GM18858 (cell line): ENCODE measurements at regions not wholly inside any gene's neighbourhood (a gene's known extent, or its start where the extent isn't known, plus 50 kb on each side); places are given as distances from the start of the nearest gene placed in this dataset.

Experiments used
- ATAC-seq: cut with Tn5 transposase; IDR thresholded peaks from one replicate; pipeline ENCODE4 v1.9.1; 2021; ENCODE audit not compliant: unreplicated experiment

DNA sequence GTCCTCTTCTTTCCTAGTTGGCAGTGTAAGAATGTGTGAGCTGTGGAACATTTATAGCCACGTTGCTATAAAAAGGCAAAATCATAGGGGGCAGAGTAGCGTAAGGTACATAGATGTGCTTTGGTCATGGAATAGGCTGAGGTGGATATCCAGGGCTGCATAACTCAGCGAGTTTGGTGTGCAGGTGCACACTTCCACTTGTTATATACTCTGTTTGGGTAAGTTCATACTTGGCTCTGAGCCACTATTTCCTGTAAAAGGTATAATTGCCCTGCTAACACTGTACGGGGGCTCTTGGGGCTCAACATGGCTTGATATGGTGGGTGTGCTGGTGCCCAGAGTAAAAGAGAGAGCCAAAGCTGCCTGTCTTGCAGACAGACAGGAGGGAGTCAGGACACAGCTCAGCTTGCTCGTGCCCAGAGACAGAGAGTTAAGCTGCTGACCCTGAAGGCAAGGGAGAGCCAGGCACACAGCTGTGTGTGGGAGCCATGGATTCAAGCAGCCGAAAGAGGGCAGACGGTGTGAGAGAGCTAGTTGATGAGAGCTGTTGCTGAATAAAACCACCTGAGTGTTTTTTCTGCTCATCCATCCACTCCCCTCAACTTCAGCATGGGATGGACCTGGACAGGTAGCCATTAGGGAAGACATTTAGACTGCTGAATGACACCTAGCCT lies 126.7 kb downstream of the DKK1 start:
- ATAC-seq, result no peak

DNA sequence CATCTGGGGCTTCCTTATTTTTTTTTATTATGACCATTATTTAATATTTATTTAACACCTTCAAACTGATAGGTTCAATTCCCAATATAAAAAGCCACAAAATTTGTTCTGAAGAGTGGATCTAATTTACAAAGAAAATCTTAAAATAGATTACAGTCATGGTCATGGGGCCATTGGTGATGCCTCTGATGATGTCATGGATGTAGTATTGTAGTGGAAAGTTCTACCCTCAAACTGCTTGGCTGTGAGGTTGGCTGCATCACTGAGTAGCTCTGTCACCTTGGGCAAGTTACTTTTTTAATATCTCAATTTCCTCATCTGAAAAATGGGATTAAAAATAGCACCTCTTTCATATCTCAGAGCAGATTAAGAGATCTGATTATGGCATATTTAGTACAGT lies 128.5 kb downstream of the DKK1 start:
- ATAC-seq, result no peak

DNA sequence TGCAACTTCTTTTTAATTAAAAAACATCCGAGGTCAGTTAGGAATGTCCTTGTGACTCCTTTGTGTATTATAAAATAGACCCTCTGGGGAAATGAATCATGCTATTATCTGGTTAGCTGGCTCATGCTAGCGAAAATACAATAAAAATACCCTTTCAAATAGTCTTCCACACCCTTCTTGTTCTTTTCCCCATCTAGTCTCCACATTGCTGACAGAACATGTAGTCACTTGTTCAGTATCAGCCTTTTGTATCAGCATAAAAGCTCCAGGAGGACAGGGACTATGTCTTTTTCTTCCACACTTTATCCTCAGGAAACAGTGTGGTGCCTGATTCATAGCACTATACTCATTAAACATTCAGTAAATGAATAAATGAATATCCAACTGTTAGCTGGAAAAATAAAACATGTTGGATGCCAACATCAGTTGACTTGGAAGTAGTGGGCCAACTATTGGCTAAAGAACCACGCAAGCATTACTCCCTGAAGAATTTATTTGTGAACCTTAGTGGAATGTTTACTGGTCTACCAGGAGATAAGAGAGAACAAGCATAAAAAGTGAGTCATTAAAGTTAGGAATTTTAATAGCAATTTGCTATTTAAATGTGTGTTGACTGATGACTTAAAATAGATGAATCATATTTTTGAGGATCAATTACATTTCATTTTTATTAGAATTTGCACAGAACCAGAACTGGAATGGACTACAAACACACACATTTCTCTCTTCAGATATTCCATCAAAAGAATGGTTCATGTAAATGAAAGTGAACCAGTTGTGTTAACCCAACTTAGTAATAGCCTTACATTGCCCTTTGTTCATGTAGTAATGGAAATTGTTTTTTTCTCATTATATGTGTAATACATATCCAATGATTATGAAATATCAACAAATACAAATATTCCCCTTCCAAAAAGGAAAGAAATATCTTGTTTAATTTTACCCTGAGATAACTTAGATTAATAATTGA lies 129.6 kb downstream of the DKK1 start:
- no peak for ATAC-seq

DNA sequence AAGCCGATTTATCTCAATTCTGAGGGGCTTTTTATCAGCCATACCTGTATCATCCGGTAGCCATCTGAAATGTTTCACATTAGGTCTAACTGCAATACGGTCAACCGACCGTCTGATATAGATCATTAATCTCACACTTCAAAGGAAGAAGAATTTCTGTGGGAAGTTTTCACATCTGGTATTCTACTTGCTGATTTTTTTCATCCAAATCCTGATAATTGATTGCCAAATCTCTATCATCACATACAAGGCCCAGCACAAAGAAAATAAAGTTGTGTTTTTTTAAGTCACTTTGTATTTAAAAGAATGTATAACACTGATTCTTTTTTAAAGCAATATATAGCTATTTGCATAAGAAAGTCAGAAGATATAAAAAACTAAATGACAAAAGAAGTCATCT lies 132.3 kb downstream of the DKK1 start:
- ATAC-seq, result no peak

DNA sequence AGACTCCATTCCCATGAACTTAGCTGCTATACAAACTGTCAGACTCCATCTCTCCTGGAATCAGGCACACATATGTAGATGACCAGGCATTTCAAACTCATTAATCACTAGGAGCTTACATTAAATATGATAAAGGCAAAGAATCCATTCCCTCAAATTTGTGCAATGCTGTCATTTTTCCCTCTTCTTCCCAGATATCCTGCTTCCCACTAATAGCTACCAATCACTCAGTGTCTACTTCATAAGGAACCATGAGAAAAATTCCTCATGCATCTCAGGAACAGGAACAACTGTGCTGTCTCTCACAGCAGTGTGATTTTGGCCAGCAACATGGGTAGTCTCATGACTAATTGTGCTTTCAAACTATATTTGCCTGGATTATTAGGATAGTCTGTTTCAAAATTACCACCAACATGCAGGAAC lies 133.9 kb downstream of the DKK1 start:
- no peak for ATAC-seq

DNA sequence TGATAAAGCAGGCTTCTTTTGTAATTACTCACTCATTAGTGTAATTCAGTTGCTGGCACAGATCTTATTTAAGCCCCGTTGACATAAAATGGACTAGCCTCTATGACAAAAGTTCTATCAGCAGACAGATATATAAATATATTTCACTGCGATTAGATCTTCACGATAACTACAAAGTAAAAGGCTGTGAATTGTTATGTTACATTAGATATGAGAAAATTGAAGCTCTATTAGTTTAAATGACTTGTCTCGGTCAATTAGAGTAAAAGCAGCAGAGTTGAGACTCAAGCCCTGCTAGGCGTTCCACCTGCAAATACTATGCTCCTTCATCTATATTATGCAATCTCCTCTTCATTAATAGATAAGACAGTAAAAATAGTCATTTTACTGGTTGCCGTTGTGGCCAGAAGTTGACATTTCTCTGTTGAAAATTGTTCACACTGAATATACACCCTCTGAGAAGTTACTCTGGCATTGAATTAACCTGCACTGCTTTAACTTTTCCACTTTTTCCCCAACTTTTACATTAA lies 136.7 kb downstream of the DKK1 start:
- ATAC-seq, result no peak

DNA sequence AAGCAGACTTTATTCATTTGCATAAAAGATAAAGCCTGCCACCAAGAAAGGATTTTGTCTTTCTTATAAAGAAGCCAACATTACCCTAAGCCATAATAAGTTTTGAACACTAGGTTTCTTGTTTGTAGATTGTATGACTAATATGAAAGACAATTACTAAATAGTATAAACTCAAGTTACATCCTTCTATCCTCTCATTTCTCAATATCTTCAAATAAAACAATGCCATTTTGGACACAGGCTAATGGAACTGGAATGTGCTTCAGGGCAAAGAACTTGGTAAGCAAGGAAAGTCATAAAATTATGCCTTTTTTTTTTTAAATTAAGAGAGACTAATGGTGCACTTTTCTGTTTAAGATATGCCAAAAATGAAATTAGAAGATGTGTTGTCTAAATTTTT lies 137.7 kb downstream of the DKK1 start:
- no peak for ATAC-seq

DNA sequence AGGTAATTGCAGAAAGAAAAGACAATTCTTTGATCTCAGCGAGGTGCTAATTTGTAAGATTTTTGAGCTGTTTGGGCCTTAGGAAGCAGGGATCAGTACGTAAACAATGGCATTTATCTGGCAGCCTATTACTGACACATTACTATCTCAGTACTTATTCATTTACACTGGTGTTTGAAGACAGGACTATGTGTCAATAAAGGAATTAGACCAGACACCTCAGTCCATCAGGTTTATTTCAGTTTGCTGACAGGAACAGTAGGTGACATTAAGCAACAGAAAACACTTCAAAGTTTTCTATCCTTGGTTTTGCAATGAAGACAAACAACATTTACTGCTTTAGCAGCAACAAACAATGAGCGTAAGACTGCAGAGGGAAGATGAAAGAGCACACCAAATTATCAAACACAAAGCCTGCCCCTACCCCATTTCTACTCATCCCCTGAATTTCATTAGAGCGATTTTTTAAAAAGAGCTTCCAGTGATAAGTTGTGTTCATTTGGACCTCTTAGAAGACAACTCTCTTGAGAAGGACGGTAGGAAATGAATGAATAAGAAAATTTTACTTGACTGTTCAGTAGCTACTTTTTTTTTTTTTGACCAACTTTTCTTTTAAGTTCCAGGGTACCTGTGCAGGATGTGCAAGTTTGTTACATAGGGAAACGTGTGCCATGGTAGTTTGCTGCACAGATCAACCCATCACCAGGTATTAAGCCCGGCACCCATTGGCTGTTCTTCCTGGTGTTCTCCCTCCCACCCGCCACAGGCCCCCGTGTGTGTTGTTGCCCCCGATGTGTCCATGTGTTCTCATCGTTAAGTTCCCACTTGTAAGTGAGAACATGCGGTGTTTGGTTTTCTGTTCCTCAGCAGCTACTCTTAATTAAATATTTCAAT lies 138.8 kb downstream of the DKK1 start:
- ATAC-seq, result no peak

DNA sequence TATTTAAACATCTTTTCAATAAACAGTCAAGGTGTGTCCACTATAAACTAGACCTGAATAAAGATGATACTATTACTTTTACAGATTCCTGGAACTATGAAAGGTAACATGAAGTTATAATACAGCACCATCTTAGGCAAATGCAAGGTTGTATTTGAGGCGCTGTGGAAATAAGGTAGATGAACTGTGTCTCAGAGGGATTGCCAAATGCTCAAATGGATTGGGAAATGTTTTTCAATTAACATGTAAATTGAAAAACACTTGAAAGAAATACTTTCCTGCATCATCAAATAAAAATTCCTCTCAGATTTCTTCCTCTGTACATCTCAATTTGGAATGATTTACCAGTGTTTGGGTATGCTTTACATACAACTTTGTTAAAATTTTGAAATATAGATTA lies 139.4 kb downstream of the DKK1 start:
- no peak for ATAC-seq

DNA sequence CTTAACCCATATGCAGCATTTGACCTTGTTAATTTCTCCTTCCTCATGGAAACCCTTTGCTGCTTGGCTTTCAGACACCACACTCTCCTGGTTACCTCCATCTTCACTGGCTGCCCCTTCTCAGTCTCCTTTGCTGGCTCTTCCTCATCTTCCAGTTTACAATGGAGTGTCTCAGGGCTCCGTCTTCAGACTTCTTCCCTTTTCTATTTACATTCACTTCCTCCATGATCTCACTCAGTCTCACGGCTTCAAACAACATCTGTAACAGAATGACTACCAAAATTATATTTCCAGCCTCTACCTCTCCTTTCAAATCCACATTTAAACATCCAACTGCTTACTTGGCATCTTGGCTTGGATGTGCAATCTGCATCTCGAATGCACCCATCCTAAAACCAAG lies 140.4 kb downstream of the DKK1 start:
- no peak for ATAC-seq

DNA sequence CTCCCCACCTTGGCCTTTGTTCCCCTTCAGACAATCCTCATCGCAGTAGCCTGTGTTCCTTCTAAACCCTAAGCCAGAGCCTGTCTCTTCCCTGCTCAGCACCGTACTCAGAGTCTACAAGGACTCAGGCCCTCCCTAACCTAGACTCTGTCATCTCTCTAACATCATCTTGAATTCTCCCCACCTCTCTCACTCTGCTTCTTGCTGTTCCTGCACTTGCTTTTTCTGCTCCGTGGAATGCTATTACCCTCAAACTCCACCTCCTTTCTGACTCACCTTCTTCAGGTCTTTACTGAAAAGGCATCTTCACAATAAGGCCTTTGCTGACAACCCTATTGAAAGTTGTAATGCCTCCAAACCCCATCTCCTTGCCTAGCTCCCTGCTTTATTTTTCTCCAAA lies 141.0 kb downstream of the DKK1 start:
- ATAC-seq, result no peak

DNA sequence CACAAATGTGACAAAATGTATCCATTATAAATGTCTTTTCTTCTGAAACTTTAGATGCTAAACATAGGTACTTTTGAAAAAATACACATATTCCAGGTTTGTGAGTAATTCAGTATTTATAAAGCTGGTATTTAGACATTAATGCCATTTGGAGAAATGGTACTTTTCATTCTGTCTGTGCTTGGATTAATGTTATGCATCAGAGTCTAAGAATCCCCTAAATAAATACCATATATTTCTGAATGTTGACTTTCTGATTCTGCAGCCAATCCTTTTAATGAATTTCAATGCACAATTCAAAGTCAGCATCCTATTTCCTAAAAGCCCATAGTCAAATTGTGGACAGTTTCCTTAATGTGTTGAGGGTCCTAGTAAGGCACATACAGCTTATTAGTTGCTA lies 145.0 kb downstream of the DKK1 start:
- ATAC-seq, result no peak

DNA sequence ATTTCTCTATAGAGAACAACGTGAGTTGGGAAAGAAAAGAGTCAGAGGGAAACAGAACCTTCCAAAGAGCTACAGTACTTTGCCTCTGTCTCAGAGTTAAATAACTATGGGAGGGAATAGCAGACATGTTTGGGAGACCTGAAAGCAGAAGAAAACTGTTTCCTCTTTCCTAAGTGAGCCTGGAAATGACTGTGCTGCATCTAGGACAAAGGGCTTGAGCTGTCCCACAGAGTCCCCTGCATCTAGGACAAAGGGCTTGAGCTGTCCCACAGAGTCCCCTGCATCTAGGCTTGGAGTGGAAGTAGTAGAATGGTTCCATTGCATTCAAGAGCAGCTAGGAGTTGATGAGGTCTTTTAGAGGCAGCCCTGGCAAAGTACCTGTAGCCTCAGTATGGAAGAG lies 149.7 kb downstream of the DKK1 start:
- ATAC-seq, result no peak

DNA sequence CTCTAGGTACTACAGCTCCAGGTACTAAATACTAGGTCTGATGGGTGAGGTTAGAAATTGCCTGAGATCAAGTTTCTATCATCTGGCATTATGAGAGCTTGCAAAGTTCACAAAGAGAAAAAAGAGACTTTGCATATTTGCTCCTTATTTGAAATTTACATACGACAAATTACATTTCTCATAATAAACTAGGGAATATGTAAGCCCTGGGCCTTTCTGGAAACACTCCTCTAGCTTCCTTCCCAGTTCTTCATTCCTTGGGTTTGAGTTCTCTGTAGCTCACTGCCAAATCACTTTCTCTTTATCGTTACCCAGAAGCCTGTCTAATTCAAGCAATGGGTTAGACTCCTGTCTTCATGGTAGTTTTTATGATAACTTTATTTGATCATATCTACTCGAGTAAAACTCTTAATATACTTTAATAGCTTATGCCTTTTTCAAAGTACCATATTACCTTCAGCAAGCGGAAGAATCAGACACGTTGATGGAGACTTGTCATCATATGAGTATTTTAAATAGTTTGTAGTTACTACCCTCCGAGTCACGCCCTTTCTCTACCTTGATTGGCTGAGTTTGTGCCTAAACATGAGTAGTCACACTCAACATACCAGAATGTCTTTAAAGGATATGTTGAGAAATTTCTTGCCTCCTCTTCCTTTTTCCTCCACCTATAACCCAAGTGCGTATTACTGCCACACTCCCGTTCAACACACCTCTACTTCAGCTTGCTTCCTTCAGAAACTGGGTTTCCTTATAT lies 150.5 kb downstream of the DKK1 start:
- no peak for ATAC-seq

DNA sequence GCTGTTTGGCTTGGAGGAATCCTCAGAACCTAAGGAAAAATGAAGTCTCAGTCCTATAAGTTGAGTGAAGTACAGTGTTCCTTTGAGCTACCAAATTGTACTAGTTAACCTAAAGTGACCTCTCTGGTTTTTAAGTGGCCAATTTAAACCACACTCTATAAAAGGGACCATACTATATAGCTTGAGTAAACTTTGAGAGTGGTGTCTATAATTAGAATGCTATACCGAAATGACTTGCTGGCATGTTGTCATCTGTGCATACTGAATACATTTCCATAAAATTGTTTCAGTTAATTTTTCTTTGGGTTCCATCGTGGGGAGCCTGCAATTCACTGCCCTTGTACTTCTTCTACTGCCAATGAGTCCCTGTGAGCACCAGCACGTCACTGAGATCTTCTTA lies 151.1 kb downstream of the DKK1 start:
- no peak for ATAC-seq

DNA sequence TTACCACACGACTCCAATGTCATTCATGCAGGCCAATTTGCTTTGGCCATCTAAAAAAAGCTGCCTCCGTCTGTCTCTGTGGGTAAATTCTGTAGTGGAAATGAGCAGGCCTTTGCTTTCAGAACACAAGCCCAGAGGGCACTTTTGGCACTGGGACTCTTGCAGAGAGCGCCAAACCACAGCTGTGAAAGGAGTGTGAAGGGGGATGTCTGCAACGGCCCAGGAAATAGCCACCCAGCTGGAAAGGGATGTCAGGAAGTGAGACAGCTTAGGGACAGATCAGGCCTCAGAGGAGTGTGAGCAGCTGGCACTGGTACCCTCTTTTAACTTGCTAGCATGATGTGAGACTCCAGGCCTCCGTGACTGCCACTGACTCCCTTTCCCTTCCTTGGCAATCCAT lies 152.4 kb downstream of the DKK1 start:
- ATAC-seq, result no peak

DNA sequence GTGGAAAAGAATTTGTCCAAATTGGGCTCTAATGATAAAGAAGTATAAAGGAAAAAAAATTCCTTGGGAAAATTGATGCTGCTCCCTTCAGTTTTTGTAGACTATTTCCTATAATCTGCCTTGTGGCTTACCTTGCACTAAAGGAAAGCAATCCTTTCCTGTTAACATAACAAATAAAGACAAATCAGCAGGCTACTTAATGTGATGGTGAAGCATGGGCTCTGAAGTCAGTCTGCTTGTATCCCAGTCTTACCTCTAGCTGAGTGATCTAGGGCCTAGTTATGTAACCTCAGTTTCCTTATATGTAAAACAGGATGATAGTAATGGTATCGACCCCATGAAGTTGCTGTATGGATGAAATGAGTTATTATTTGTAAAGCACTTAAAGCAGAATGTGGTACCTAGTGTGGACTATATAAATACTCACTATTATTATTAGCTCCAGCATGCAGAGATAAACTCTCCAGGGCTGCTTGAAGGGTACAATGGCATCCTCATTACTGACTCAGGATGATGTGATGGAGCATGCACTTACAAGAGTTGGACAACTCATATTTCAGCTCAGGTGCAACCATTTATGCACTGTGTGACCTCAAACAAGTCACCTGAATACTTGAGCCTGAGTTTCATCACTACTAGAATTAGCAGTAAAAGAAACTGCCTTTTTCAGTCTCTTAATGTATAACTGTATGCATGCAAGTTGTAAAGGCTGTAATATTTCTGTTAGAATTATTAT lies 156.1 kb downstream of the DKK1 start:
- no peak for ATAC-seq

DNA sequence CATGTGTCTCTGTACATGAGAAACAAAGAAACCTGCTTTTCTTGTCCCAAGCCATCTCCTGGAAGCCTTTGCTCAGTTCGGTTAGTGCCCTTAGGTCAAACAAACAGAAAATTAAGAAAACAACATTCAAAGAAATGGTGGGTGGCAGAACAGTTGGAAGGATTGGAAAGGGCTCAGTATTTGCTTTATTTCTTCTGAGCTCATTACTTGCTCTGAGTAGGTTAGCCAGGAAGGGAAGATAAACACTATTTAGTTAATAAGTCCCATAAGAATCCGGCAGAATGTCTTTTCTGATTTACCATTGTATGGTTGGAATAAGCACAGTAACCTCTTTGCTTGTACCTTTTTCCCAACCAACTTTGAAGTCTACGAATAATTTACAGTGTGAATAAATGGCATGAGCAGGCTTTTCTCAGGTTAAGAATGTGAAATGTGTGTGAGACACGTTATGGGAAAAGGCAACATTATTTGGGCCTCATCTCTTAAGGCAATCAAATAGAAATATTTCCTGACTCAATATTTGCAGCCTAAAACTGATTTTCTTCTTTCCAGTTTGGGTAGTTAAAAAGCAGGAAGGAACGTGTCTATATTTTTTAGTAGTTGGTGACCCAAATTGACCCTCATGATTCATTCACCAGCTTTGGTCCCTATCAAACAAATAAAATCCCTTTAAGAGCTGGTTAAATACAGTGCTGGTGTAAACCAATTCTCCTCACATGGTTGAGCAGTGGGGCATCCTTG lies 158.5 kb downstream of the DKK1 start:
- ATAC-seq, result no peak

DNA sequence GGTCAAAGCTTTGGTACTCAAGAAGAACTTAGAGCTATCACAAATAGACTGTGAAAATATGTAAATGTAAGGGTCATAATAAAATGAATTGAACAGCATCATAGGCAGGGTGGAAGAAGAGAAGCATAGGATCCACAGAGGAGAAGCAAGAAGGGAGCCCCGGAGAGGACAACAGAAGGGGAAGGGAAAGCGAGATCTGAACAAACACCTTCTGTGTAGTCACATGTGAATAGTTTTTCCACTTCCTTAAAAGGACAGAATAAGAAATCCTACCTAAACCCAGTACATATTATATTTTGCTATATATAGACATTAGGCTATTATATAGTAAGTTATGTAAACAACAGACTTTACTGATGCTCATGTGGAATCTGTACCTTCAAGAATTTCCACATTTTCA lies 160.2 kb downstream of the DKK1 start:
- ATAC-seq, result peak; percentile 49
